H9 (cell line): ENCODE measurements at regions not wholly inside any gene's neighbourhood (a gene's known extent, or its start where the extent isn't known, plus 50 kb on each side); places are given as distances from the start of the nearest gene placed in this dataset.

Source experiments
- DNase-seq: peaks from one replicate; pipeline ENCODE4 v3.0.0-alpha.2; 2017
- H2AFZ ChIP-seq: one replicate; pipeline ENCODE4 v1.6.1; 2013; ENCODE audit warnings: mild to moderate bottlenecking, low read length, control low read depth, moderate library complexity
- H2AK5ac ChIP-seq: 2 replicates; pipeline ENCODE4 v1.6.1; 2013; ENCODE audit warnings: low read length, control low read depth, mixed read lengths; ENCODE audit not compliant: insufficient read length
- H2BK120ac ChIP-seq: one replicate; pipeline ENCODE4 v1.6.1; 2013; ENCODE audit warnings: low read depth, mild to moderate bottlenecking, low read length, control low read depth, inconsistent platforms; ENCODE audit not compliant: poor library complexity, severe bottlenecking
- H2BK12ac ChIP-seq: 2 replicates; pipeline ENCODE4 v1.6.1; 2013; ENCODE audit warnings: low read length, control low read depth, mixed read lengths, low read depth; ENCODE audit not compliant: insufficient read length
- H2BK15ac ChIP-seq: 2 replicates; pipeline ENCODE4 v1.6.1; 2013; ENCODE audit warnings: low read depth, low read length, control low read depth
- H2BK20ac ChIP-seq: one replicate; pipeline ENCODE4 v1.6.1; 2013; ENCODE audit warnings: low read depth, mild to moderate bottlenecking, low read length, control low read depth, inconsistent platforms; ENCODE audit not compliant: poor library complexity, severe bottlenecking
- H2BK5ac ChIP-seq: 2 replicates; pipeline ENCODE4 v1.6.1; 2013; ENCODE audit warnings: low read length, control low read depth, mixed read lengths; ENCODE audit not compliant: insufficient read length
- H3K14ac ChIP-seq: 2 replicates; pipeline ENCODE4 v1.6.1; 2013; ENCODE audit warnings: low read length, control low read depth; ENCODE audit not compliant: insufficient read depth
- H3K18ac ChIP-seq: 2 replicates; pipeline ENCODE4 v1.6.1; 2013; ENCODE audit warnings: low read depth, mild to moderate bottlenecking, mixed read lengths, low read length, control low read depth; ENCODE audit not compliant: insufficient read length
- H3K23ac ChIP-seq: 2 replicates; pipeline ENCODE4 v1.6.1; 2013; ENCODE audit warnings: low read length, control low read depth, mixed read lengths, low read depth; ENCODE audit not compliant: insufficient read length
- H3K23me2 ChIP-seq: 2 replicates; pipeline ENCODE4 v1.6.1; 2013; ENCODE audit warnings: low read depth, mild to moderate bottlenecking, mixed read lengths, low read length, control low read depth; ENCODE audit not compliant: insufficient read length, poor library complexity, severe bottlenecking
- H3K27ac ChIP-seq: 2 replicates; pipeline ENCODE4 v1.5.1; 2013; ENCODE audit warnings: low read length, control low read depth, mixed read lengths, low read depth; ENCODE audit not compliant: insufficient read length
- H3K27me3 ChIP-seq: 2 replicates; pipeline ENCODE4 v1.6.1; 2013; ENCODE audit warnings: low read length, control low read depth, inconsistent platforms; ENCODE audit not compliant: insufficient read depth
- H3K4ac ChIP-seq: 2 replicates; pipeline ENCODE4 v1.6.1; 2013; ENCODE audit warnings: low read depth, mild to moderate bottlenecking, control low read depth, inconsistent platforms, low read length, moderate library complexity
- H3K4me1 ChIP-seq: 2 replicates; pipeline ENCODE4 v1.6.1; 2013; ENCODE audit warnings: low read length, control low read depth, inconsistent platforms; ENCODE audit not compliant: insufficient read depth
- H3K4me2 ChIP-seq: 2 replicates; pipeline ENCODE4 v1.6.1; 2013; ENCODE audit warnings: low read length, control low read depth, mixed read lengths; ENCODE audit not compliant: insufficient read length, insufficient read depth
- H3K56ac ChIP-seq: 2 replicates; pipeline ENCODE4 v1.6.1; 2013; ENCODE audit warnings: low read depth, mild to moderate bottlenecking, mixed read lengths, low read length, control low read depth; ENCODE audit not compliant: insufficient read length
- H3K79me1 ChIP-seq: 2 replicates; pipeline ENCODE4 v1.6.1; 2013; ENCODE audit warnings: low read depth, mild to moderate bottlenecking, moderate library complexity, low read length, control low read depth, inconsistent platforms; ENCODE audit not compliant: insufficient read depth, poor library complexity, severe bottlenecking
- H3K79me2 ChIP-seq: 2 replicates; pipeline ENCODE4 v1.6.1; 2013; ENCODE audit warnings: low read length, control low read depth, inconsistent platforms; ENCODE audit not compliant: insufficient read depth
- H3K9ac ChIP-seq: 2 replicates; pipeline ENCODE4 v1.6.1; 2013; ENCODE audit warnings: low read length, control low read depth, mixed read lengths; ENCODE audit not compliant: insufficient read length; ENCODE audit errors: extremely low read depth
- H3K9me3 ChIP-seq: one replicate; pipeline ENCODE4 v1.6.1; 2013; ENCODE audit warnings: low read depth, low read length, inconsistent platforms; ENCODE audit not compliant: control insufficient read depth
- H3T11ph ChIP-seq: one replicate; pipeline ENCODE4 v1.6.1; 2013; ENCODE audit warnings: mild to moderate bottlenecking, low read length, control low read depth, inconsistent platforms
- H4K20me1 ChIP-seq: one replicate; pipeline ENCODE4 v1.6.1; 2013; ENCODE audit not compliant: control insufficient read depth, insufficient read length, insufficient read depth
- H4K5ac ChIP-seq: 2 replicates; pipeline ENCODE4 v1.6.1; 2013; ENCODE audit warnings: low read depth, mild to moderate bottlenecking, mixed read lengths, low read length, control low read depth; ENCODE audit not compliant: insufficient read length
- H4K8ac ChIP-seq: replicated peaks from 2 replicates; pipeline ENCODE4 v1.6.1; 2013; ENCODE audit warnings: low read length, control low read depth, mixed read lengths, low read depth; ENCODE audit not compliant: insufficient read length
- H4K91ac ChIP-seq: 2 replicates; pipeline ENCODE4 v1.6.1; 2013; ENCODE audit warnings: low read depth, mild to moderate bottlenecking, moderate library complexity, mixed read lengths, low read length, control low read depth; ENCODE audit not compliant: insufficient read length
- H3K27ac Mint-ChIP-seq, 3 experiments: 2 replicates in 2 of 3; 3 replicates in 1 of 3; pipeline ENCODE4 v1.8.0; 2020 to 2021; ENCODE audit warnings: mixed read lengths in 3 of 3, mild to moderate bottlenecking in 1 of 3, moderate library complexity in 1 of 3
- H3K27me3 Mint-ChIP-seq: 2 replicates; pipeline ENCODE4 v1.8.0; 2021; ENCODE audit warnings: low read depth, mild to moderate bottlenecking, moderate library complexity, mixed read lengths
- H3K36me3 Mint-ChIP-seq, 3 experiments: 2 replicates in 2 of 3; 3 replicates in 1 of 3; pipeline ENCODE4 v1.8.0; 2020 to 2021; ENCODE audit warnings: low read depth in 3 of 3, mixed read lengths in 3 of 3; ENCODE audit not compliant: insufficient read depth in 1 of 3
- H3K4me1 Mint-ChIP-seq, 2 experiments: 2 replicates each; pipeline ENCODE4 v1.8.0; 2020; ENCODE audit warnings: mixed read lengths in 2 of 2
- H3K4me3 Mint-ChIP-seq, 2 experiments: 2 replicates in 1 of 2; 3 replicates in 1 of 2; pipeline ENCODE4 v1.8.0; 2020 to 2021; ENCODE audit warnings: mild to moderate bottlenecking in 2 of 2, mixed read lengths in 2 of 2, moderate library complexity in 1 of 2
- H3K9me3 Mint-ChIP-seq, 2 experiments: 2 replicates in 1 of 2; 3 replicates in 1 of 2; pipeline ENCODE4 v1.8.0; 2020; ENCODE audit warnings: mild to moderate bottlenecking in 2 of 2, mixed read lengths in 2 of 2, moderate library complexity in 1 of 2
- CTCF ChIP-seq: fragments of 200-600 bp; sonication (generic); conservative IDR thresholded peaks from 3 replicates; pipeline ENCODE4 v1.8.0; 2021; ENCODE audit warnings: antibody characterized with exemption, mild to moderate bottlenecking
- WGBS: extraction: QIAGEN DNeasy Blood & Tissue Kit; methylation state at CpG from one replicate; pipeline ENCODE4 v1.1.7; 2013; ENCODE audit warnings: missing lambda C conversion rate, low lambda C conversion rate, mixed read lengths; ENCODE audit not compliant: insufficient read length; ENCODE audit errors: extremely low coverage; 5-methylcytosine and 5-hydroxymethylcytosine counted together

GRCh38 chr14:35174342-35174741 is 52.0 kb downstream of the PRORP start:
- Histone ChIP-seq H3K23me2 (no peaks in the 10 kb centered on the region), H3K9me3 (no peaks in the 10 kb centered on the region), H3K56ac (no peak overlapping the region), H3K27me3 (no peaks in the 10 kb centered on the region), H2AK5ac (no peak overlapping the region), H3K79me1 (no peaks in the 10 kb centered on the region), H4K91ac (no peak overlapping the region), H3K4me1 (no peaks in the 10 kb centered on the region), H3K14ac (no peak overlapping the region), H2BK120ac (no peak overlapping the region), H3K4me2 (no peak overlapping the region), H3K23ac (no peak overlapping the region), H2BK20ac (no peak overlapping the region), H3K9ac (no peak overlapping the region), H4K8ac (no peak overlapping the region), H3K18ac (no peak overlapping the region), H2BK15ac (no peak overlapping the region), H3T11ph (no peak overlapping the region), H3K27ac (no peak overlapping the region), H2BK5ac (no peak overlapping the region), H4K20me1 (no peaks in the 10 kb centered on the region), H3K79me2 (no peaks in the 10 kb centered on the region), H3K4ac (no peak overlapping the region), H2AFZ (no peak overlapping the region), H4K5ac (no peak overlapping the region), H2BK12ac (no peak overlapping the region)
- TF ChIP-seq CTCF = no peak
- no peaks in the 10 kb centered on the region for H3K4me1 Mint-ChIP-seq
- H3K36me3 Mint-ChIP-seq = peaks cover 2 to 13% (median 6%) of the 10 kb centered on the region in 3 experiments; a peak in 6 of 7 replicates
- no peak for DNase-seq
- H3K27me3 Mint-ChIP-seq = no peaks in the 10 kb centered on the region
- H3K9me3 Mint-ChIP-seq = no peaks in the 10 kb centered on the region; a peak in 1 of 5 replicates
- WGBS = no CpG with 5 or more reads among the region's 3 CpGs
- H3K27ac Mint-ChIP-seq = no peak overlapping the region
- H3K4me3 Mint-ChIP-seq = no peak overlapping the region
